ENCODE measurements at regions not wholly inside any gene's neighbourhood (a gene's known extent, or its start where the extent isn't known, plus 50 kb on each side); places are given as distances from the start of the nearest gene placed in this dataset.
A peak's percentile ranks its signal among the peaks of the same experiment; 100 is the strongest.

- no peak for DNase-seq (ENCODE audit: low read depth in 2 of 3, low spot score in 2 of 3)
Measured at GRCh38 chr7:41315764-41316163, 387.1 kb downstream of the INHBA start.

GRCh38 chr7:41313171-41313570 is 389.7 kb downstream of the INHBA start:
- no peak for DNase-seq (ENCODE audit: low read depth in 2 of 3, low spot score in 2 of 3)

- no peak for DNase-seq (ENCODE audit: low read depth in 2 of 3, low spot score in 2 of 3)
Measured at GRCh38 chr7:41312235-41312634, 390.7 kb downstream of the INHBA start.

DNA sequence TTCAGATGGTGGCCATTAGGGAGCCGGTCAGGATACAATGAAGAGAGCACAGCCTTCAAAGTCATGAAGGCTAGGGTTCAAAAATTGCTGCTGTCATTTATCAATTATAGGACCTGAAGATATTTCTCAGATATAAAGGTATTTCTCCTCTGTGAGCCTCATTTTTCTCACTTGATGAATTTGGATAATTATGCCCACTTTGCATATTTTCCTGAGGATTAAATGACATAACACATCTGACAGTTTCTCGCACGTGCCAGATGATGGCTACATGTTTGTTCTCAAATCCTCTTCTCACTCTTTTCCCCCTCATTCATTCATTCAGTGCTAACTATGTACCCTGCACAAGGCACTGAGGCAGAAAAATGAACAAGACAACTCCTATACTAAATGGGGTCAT is 391.6 kb downstream of the INHBA start:
- no peak for DNase-seq (ENCODE audit: low read depth in 2 of 3, low spot score in 2 of 3)

DNA sequence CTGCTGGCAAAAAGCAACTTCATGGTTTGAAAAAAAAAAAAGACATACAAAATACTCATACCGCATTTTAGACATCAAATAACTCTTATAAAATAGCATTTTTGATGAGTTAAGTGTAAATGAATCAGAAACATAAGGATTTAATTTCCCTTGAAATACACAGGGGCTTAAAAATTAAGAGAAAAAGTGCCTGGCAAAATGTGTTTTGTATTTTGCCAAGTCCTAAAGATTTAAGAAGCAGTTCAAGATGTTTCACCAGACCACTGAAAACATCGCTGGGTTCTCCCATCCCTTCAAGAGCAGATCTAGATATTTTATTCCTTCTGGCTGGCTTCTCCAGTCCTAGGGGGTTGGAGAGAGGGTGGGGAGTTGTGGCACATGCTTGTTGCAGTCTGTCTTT is 396.4 kb downstream of the INHBA start:
- DNase-seq (ENCODE audit: low read depth in 2 of 3, low spot score in 2 of 3): no peak

DNA sequence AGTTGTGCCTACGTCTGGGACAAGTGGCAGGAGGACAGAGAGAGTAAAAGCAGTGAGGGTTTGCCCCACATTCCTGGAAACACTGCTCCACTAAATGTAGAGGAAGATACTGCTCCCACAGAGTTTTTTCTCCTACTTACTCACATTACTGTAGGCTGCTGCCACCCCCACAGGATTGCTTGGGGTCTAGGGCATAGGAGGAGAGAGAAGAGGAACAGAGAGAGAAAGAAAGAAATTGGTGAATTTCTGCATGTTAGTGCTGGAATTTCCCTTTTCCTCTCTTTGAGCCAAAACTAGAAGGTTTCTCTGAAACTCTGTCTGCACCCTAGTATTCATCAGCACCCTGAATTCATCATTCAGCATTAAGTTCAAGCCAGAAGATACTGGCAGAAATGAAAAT is 397.9 kb downstream of the INHBA start:
- DNase-seq (ENCODE audit: low read depth in 2 of 3, low spot score in 2 of 3): no peak

DNA sequence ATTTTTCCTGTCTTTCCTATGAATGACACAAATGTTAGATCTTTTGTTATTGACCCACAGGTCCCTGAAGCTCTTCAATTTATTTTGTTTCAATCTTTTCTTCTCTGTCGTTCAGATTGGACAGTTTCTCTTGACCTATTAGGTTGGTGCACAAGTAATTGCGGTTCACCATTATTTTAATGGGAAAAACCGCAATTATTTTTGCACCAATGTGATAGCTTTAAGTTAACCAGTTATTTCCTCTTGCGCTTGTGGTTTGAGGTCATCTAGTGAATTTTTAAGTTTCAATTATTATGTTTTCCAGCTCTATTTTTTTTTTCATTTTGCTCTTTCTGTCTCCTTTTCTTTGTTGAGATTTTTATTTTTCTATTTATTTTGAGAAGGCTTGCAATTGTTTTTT is 399.2 kb downstream of the INHBA start:
- no peak for DNase-seq (ENCODE audit: low read depth in 2 of 3, low spot score in 2 of 3)

- no peak for DNase-seq (ENCODE audit: low read depth in 2 of 3, low spot score in 2 of 3)
Measured at GRCh38 chr7:41298409-41298808, 404.5 kb downstream of the INHBA start.

- DNase-seq (ENCODE audit: low read depth in 2 of 3, low spot score in 2 of 3): no peak
Measured at GRCh38 chr7:41297166-41297565, 405.7 kb downstream of the INHBA start.

GRCh38 chr7:41295455-41295815 is 407.5 kb downstream of the INHBA start:
- no peak for DNase-seq (ENCODE audit: low read depth in 2 of 3, low spot score in 2 of 3)

DNA sequence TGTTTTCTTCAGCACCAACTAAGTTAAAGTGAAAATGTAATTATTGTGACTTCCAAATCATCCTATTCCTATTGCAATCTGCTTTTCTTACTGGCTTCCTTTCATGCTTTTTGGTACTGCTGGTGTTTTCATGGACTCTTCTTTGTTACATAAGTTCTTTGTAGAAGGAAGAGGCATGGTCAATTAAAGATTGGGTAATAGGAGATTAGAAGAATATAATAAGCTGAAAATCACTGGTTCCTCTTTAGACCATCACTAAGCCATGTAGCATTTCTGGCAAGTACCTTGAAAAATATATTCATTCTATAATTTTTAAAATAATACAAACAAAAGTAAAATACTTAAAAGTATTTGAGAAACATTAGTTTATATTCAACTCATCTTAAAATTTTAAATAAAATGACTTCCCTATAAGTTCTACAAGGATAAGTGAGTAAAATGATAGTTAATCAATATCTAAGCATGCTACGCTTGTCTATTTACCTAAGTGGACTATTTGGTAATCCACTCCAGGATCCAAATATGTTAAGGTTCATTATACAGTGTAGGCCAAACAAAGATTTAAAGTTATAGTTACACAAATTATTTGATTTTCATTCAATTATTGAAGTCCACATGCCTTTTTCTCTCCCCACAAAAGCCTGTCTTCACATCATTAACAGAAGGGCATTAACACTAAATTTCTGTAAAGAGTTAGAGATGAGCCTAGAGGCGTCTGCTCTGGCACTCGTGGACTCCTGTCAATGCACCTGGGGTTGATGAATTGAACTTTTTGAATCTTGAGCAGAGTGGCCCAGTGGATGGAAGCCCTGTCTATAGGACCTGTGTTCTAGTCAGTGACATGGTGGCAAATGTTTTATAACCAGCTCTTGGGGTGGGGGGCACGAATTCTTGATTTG is 408.1 kb downstream of the INHBA start:
- no peak for DNase-seq (ENCODE audit: low read depth in 2 of 3, low spot score in 2 of 3)

DNA sequence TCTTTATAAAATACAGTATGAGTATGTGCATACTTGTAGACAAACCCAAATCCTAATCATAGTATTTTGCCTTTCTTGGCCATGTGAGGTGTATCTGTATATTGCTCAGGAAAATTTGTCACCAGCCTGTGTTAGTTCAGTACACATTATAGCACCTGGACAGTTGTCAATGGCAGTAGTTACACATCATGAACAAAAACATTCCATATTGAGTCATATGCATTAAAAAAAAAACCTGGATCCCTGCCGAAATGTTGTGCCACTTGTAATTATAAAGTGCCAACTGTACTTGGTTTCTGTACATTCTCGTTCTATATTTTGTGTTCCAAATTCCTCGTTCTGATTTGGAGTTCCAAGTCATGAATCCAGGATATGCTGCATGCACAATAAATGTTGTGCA is 410.4 kb downstream of the INHBA start:
- no peak for DNase-seq (ENCODE audit: low read depth in 2 of 3, low spot score in 2 of 3)

- no peak for DNase-seq (ENCODE audit: low read depth in 2 of 3, low spot score in 2 of 3)
Measured at GRCh38 chr7:41287559-41288335, 415.1 kb downstream of the INHBA start.

- DNase-seq (ENCODE audit: low read depth in 2 of 3, low spot score in 2 of 3): no peak
Measured at GRCh38 chr7:41280491-41280890, 422.4 kb downstream of the INHBA start.

DNA sequence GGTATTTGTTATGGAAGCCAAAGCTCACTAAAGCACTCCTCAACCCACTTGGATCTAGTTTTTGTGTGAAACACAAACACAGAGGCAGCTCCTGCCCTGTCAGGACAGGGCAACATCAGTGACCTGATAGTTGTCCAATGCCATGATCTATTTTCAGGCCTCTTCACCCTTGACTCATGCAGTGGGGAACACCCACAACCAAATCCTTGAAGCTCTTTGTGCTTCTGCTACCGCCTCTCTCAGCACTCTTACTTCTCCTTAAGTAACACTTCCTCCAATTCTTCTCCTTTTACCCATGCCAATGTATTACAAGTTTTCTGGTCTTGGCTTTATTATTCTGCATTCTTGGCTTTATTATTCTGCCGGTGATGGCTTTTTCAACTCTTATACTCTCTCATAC is 425.3 kb downstream of the INHBA start:
- DNase-seq (ENCODE audit: low read depth in 2 of 3, low spot score in 2 of 3): no peak

DNA sequence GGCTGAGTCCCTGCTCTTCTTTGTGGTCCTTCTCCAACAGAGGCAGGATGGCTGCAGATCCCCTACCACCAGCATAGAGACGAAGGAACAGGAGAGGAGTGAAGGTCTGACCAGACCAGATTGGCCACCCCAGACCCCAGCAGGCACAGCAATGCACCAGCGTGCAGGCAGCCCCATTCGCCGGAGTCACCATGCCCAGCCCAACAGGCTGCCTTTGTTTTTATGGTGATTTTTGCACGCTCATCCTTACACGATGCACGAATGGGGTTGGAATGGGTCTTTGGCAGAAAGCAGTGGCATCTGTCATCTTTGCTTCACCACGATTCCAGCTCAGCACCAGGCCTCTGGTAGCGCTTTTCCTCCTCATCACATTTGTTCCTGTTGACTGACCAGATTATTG is 427.6 kb downstream of the INHBA start:
- no peak for DNase-seq (ENCODE audit: low read depth in 2 of 3, low spot score in 2 of 3)

GRCh38 chr7:41274179-41274578 is 428.7 kb downstream of the INHBA start:
- no peak for DNase-seq (ENCODE audit: low read depth in 2 of 3, low spot score in 2 of 3)

DNA sequence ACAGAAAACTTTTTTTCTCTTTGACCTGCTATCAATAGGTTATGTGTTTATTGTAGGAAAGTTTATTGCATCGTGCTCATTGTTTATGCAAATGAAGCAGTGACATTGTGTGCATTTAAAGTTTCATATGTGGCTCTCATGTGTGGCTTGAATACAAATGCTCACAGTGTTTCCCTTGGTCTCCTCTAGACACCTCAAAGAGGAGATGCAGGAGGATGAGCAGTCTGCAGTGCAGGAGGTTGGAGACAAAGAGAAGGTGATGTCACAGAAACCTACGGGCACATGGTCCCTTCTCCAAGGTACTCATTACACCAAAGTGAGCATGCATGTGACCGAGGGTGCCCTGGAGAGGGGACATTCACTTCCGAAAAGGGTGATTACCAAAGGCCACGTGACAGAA is 430.2 kb downstream of the INHBA start:
- DNase-seq (ENCODE audit: low read depth in 2 of 3, low spot score in 2 of 3): no peak

DNA sequence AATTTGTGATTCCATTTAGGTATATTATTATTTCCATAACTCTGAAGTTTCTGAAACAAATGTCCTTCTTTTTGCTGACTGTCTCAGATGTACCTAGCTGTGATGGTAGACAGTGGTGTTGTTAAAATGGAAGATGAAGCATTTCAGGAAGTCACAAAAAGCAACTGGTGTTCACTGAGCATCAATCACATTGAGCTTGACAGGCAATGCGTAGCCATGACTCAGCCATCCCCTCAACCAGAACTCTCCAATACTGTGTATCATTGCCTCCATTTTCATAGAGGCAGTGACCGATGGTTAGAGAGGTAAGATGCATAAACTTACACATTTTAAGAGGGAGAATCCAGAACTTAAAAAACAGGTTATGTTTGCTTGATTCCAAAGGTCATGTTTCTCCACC is 434.0 kb downstream of the INHBA start:
- peak in 1 of 3 donors; percentile 26 for DNase-seq (ENCODE audit: low read depth in 2 of 3, low spot score in 2 of 3)

DNA sequence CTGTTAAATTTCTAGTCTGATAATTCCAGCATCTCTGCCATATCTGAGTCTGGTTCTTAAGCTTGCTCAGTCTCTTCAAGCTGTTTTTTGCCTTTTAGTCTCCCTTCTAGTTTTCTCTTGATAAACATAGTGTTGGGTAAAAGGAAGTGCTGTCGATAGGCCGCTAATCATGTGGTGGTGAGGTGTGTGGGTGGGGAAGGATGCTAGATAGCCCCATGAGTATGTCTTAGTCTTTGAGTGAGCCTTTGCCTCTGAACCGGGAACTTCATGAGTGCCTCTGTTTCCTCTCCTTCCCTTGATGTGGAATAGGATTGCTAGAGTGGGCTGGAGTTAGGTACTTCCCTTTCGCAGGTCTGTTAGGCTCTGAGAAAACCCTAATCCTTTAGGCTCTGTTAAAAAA is 441.8 kb downstream of the INHBA start:
- no peak for DNase-seq (ENCODE audit: low read depth in 2 of 3, low spot score in 2 of 3)

DNA sequence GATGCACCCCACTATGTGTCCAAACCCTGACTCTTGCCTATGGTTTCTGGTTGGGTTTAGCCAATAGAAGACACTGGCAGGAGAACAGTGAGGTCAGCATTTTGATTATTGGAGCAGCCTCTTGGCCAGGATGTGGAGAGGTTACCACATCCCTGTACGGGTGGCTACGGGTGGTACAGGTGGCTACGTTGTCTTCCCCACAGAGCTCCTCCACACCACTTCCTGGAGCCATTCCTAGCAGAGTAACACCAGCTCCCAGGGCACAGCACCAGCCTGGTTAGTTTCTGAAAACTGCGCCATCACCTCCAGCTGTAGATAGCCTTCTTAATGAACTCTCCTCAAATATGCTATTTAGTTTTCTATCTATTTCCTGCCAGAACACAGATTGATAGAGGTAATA is 445.2 kb downstream of the INHBA start:
- DNase-seq (ENCODE audit: low read depth in 2 of 3, low spot score in 2 of 3): no peak

Measured in hematopoietic multipotent progenitor cell (in vitro differentiated cells).